DND-41 (cell line): ENCODE measurements at regions not wholly inside any gene's neighbourhood (a gene's known extent, or its start where the extent isn't known, plus 50 kb on each side); places are given as distances from the start of the nearest gene placed in this dataset.

ENCODE experiments used
- CTCF ChIP-seq: IDR thresholded peaks from 2 replicates; pipeline ENCODE4 v1.5.1; 2012; ENCODE audit warnings: borderline replicate concordance, low read length, moderate library complexity, mild to moderate bottlenecking; ENCODE audit not compliant: poor library complexity, severe bottlenecking; ENCODE audit errors: extremely low read depth
- EZH2 ChIP-seq: IDR thresholded peaks from 3 replicates; pipeline ENCODE4 v1.6.1; 2012; ENCODE audit warnings: borderline replicate concordance, low read depth, mild to moderate bottlenecking, moderate library complexity, low read length, inconsistent platforms; ENCODE audit not compliant: severe bottlenecking

GRCh38 chr4:170465429-170465828, 375.7 kb upstream of the AADAT start:
- TF ChIP-seq CTCF (no peak), EZH2 (no peak)
